KOPT-K1 (cell line): ENCODE measurements at regions not wholly inside any gene's neighbourhood (a gene's known extent, or its start where the extent isn't known, plus 50 kb on each side); places are given as distances from the start of the nearest gene placed in this dataset.

Source experiments
- H3K27ac ChIP-seq: fragments of 200-600 bp; sonication (generic); 2 replicates; pipeline ENCODE4 v1.5.1; 2016; ENCODE audit warnings: antibody characterized with exemption, mild to moderate bottlenecking, low read depth, low read length; ENCODE audit not compliant: poor library complexity, severe bottlenecking
- H3K36me3 ChIP-seq: fragments of 200-600 bp; sonication (generic); 2 replicates; pipeline ENCODE4 v1.5.1; 2017; ENCODE audit warnings: antibody characterized with exemption, mild to moderate bottlenecking, low read length, moderate library complexity; ENCODE audit not compliant: insufficient read depth
- H3K9me3 ChIP-seq: fragments of 200-600 bp; sonication (generic); 2 replicates; pipeline ENCODE4 v1.5.1; 2017; ENCODE audit warnings: antibody characterized with exemption, low read length, mild to moderate bottlenecking; ENCODE audit not compliant: insufficient read depth, poor library complexity, severe bottlenecking

DNA sequence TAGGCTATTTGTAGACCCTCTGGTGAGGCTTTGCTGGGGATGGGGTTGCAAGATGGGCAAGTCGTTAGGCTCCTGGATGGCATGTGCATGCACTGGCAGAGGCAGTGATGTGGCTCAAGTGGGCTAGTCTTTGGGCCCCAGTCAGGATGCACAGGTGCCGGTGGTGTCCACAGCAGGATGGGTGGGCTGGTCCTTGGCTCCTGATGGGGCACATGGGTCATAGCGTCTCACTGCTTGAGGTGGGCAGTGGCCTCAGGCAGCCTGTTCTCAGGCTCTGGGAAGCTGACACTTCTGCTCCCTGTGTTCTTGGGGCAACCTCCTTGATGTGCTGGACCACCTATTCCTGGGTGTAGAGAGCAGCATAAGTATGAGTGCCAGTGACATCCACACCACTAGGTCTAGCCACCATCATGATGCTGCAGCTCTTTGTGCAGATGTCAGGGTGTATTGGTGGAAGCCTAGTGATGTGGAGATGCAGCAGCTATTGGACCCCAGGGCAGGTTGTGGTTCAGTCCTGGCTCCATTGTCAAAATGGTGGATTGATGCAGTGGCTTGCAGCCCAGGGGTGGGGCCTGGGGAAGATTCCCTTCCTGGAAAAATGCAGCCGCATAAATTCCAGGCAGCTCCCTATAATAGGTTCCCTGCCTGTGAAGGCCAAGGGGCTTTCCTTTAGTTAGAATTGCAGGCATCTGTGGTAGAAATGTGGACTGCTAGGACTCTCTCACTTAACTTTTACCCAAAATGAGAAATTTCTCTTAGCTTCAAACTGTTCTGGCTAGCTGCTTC lies 742.5 kb upstream of the MDGA2 start:
- no peaks in the 10 kb centered on the region for H3K36me3 ChIP-seq
- H3K27ac ChIP-seq, result no peak overlapping the region
- peaks cover 13% of the 10 kb centered on the region for H3K9me3 ChIP-seq

DNA sequence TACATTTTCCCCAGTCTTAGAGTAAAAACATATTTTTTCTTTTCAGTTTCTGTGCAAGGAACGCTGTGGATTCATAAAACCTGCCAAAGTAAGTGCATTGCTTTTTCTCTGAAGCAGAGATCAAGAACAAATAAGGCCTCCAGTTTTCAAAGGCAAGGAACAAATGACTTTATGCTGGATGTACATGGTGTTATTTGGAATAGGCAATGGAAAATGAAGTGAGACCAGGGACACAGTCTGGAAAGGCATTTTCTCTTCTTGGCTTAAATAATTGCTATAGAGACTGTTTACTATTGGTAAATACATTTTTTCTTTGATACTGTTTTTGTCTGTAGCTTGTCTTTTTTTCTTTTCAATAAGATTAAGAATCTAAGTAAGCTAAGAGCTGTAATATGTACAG lies 725.9 kb upstream of the MDGA2 start:
- Histone ChIP-seq H3K36me3 (no peaks in the 10 kb centered on the region), H3K9me3 (no peaks in the 10 kb centered on the region), H3K27ac (no peak overlapping the region)

DNA sequence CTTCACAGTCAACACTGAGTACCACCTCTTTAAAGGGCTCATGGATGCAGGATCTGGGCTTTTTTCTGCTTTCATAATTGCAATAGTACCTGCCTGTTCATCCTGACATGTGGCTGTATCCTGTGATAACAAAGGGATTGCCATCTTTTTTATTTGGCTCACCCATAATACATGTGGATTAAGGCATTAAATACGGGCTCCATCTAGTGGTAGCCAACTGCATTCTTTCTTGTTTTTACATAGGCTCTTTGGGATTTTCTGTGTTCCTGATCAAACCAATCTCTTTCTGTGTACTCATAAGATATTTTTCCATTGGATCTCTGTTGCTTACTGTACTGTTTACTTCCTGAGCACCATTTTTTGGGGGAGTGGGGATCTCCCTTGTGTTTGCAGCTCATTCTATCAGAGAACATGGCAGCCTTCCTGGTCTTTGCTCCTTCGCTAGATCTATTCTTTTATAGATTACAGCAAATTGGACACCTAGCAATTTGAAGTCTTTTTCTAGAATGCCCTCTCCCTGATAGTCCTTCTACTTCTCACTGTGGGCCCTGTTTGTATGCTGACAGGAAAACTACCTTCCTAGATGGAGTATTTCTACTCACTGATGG lies 723.4 kb upstream of the MDGA2 start:
- Histone ChIP-seq H3K27ac (no peak overlapping the region), H3K36me3 (no peaks in the 10 kb centered on the region), H3K9me3 (no peaks in the 10 kb centered on the region)

DNA sequence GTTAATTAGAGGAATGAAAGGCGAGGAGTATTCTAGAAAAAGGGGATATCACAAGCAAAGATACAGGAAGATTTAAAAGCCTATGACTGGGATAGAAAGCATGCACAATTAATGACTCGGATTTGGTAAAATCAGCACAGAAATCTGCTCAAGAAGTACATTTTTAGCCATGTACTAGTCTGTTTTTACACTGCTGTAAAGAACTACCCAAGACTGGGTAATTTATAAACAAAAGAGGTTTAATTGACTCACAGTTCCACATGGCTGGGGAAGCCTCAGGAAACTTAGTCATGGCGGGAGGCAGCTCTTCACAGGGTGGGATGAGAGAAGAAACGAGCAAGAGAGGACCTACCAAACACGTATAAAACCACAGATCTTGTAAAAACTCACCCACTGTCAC lies 716.3 kb upstream of the MDGA2 start:
- H3K36me3 ChIP-seq, result no peaks in the 10 kb centered on the region
- H3K27ac ChIP-seq, result no peak overlapping the region
- no peaks in the 10 kb centered on the region for H3K9me3 ChIP-seq

DNA sequence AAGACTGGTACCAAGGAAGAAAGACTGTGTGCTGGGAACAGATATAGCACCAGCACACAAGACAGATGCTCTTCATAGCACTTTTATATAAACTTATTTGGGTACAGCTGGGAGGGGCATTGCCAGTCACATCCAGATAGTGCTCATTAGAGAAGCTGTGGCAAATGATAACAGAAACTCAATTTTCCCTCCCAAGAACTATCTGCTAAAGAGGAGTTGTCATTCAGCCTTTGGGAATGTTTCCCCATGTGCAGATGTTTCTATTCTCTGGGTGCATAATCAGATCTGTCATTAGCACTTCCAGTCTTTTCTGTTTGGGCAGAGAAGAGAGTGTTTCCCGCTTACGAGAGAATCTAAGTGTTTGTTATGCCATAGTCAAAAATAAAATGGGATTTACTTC lies 714.9 kb upstream of the MDGA2 start:
- Histone ChIP-seq H3K9me3 (no peaks in the 10 kb centered on the region), H3K27ac (no peak overlapping the region), H3K36me3 (no peaks in the 10 kb centered on the region)

DNA sequence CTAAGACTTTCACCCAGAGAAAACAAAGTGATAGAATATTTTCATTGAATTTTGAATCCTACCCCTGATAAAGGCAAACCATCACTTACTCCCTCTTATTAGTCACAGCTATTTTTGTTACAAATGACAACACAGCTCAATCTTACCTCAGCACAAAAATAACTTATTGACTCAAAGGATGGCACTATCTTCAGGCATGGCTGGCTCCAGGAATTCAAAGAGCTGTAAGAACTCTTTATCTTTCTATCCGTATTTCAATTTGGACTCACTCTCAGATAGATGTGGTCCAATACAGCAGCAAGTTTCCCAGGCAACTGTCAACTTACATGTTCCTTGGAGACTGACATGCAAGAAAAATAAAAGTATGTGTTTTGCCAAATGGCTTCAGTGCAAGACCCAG lies 709.4 kb upstream of the MDGA2 start:
- H3K27ac ChIP-seq, result no peak overlapping the region
- H3K9me3 ChIP-seq, result no peaks in the 10 kb centered on the region
- H3K36me3 ChIP-seq, result no peaks in the 10 kb centered on the region

DNA sequence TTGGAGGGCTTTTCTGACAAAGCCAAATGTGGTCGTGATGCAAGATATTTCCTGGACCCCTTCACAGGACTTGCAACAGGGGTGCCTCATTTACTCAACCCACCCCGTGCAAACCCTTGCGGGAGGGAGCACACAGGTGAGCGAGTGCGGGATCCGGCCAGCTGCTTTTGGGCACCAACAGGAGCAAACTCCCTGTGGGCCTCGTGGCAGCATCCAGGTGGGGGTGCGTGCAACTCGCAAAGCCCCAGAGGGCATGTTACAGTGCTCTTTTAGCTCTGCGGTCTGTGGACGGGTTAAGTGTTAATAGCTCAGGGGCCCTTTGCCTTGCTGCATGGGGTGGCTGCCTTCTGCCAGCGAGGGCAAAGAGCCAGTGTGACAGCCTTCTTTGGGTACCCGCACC lies 707.6 kb upstream of the MDGA2 start:
- no peak overlapping the region for H3K27ac ChIP-seq
- no peaks in the 10 kb centered on the region for H3K9me3 ChIP-seq
- H3K36me3 ChIP-seq, result no peaks in the 10 kb centered on the region

DNA sequence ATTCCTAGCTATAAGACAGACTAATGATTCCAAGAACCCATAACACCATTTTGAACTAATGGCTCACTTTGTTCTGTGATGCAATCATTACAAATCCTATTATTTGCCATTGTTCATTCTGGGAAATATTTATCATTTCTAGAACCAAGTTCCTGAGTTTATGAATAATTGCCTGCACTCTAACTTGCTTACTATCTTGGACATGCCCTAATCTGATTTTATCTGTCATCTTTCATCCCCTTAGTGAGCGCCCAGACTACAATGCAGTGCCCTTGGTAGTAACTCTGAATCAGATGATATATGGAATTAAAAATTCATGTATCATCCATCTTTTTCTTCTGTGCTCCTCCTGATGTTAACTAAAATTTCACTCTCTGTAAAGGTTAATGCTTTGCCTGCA lies 703.1 kb upstream of the MDGA2 start:
- Histone ChIP-seq H3K27ac (no peak overlapping the region), H3K36me3 (no peaks in the 10 kb centered on the region), H3K9me3 (no peaks in the 10 kb centered on the region)

DNA sequence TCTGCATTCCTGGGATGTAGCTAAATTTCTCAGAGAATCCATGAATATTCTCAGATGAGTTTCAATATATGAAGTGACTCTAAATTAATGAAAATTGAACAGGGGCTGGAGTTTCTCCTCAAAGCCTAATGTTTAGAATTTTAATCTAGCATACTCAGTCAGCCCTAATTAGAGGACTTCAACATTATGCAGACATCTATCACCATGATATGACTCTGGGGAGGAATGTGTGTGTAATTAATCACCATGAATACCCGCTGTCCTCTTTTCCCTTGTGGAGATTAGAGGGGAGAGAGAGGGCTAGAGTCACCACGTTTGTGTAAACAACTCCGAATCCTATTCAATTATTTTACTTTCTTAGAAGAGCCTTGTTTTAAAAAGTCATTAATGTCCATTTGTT lies 698.6 kb upstream of the MDGA2 start:
- Histone ChIP-seq H3K9me3 (no peaks in the 10 kb centered on the region), H3K27ac (no peak overlapping the region), H3K36me3 (no peaks in the 10 kb centered on the region)

DNA sequence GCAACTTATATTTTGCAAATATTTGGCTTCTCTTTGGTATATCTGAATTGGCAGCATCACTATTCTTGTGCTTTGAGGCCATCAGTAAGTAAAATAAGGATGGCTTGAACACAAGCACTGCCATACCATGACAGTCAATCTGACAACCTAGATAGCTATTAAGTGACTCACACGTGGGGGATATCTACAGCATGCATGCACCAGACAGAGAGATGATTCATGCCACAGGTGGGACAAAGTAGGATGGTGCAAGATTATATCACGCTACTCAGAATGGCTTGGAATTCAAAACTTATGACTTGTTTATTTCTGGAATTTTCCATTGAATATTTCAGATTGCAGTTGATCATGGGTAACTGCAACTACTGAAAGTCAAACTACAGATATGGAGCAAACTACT lies 675.6 kb upstream of the MDGA2 start:
- Histone ChIP-seq H3K27ac (no peak overlapping the region), H3K9me3 (no peaks in the 10 kb centered on the region)

DNA sequence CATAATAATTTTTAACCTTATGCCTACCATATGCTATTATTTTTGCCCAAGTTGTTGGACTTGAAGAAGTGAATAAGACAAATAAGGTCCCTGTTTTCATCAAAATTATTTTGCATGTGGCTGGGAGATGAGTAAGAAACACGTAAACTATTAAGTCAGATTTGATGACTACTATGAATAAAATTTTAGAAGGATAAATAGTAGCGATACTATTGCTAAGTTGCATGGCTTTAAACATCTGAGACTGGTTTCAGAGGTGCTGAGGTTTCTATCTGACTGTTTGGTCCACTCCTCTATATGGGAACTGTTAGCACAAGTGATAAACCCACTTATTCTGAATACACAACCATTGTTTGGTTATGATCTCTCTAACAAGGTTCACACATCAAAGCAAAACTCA lies 674.3 kb upstream of the MDGA2 start:
- H3K27ac ChIP-seq, result no peak overlapping the region

More for the DNA sequence above, 675.6 kb upstream of the MDGA2 start:
- H3K36me3 ChIP-seq, result no peaks in the 10 kb centered on the region

DNA sequence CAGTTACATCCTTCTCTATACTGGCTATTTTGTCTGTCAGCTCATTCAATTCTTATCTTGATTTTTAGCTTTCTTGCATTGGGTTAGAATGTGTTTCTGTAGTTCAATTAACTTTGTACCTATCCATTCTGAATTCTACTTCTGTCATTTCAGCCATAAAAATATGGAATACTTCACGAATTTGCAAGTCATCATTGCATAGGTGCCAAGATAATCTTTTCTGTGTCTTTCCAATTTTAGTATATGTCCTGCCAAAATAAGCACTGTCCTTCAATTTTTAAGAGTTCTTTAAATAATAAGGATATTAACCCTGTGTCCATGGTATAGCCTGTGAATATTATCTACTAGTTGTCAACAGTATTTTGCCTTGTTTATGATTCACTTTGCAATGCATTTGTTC lies 665.7 kb upstream of the MDGA2 start:
- Histone ChIP-seq H3K27ac (no peak overlapping the region), H3K36me3 (no peaks in the 10 kb centered on the region), H3K9me3 (no peaks in the 10 kb centered on the region)

More for the DNA sequence above, 674.3 kb upstream of the MDGA2 start:
- Histone ChIP-seq H3K9me3 (no peaks in the 10 kb centered on the region), H3K36me3 (no peaks in the 10 kb centered on the region)

DNA sequence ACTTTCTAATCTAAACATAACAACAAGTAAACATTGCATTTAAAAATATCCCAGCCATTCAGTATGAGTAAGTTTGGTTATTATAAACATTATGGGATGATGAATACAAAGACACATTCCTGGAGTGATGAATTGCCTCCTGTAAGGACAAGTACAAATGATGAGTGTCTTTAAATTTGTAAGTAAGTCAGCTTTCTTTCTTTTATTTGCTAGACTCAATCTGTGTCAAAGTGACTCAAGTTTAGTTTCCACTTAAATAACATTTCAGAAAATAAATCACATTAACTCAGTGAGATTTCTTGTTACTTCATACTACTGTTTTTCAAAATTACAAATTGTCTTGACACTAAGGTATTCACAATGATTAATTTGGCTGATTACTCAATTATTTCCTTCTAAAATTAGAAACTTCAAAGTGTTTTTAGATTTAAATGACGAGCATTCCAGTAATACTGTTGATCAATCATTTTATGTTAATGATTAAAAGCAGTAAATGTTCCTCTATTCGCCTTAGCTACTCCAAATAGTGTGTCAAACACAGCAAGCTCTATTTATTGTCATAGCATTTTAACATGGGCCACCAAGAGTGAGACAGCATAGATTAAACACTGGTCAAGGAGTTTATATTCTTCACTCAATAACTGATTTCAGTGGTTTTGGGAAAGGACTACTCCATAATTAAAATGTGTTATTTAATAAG lies 658.0 kb upstream of the MDGA2 start:
- no peaks in the 10 kb centered on the region for H3K9me3 ChIP-seq
- H3K27ac ChIP-seq, result no peak overlapping the region
- no peaks in the 10 kb centered on the region for H3K36me3 ChIP-seq

DNA sequence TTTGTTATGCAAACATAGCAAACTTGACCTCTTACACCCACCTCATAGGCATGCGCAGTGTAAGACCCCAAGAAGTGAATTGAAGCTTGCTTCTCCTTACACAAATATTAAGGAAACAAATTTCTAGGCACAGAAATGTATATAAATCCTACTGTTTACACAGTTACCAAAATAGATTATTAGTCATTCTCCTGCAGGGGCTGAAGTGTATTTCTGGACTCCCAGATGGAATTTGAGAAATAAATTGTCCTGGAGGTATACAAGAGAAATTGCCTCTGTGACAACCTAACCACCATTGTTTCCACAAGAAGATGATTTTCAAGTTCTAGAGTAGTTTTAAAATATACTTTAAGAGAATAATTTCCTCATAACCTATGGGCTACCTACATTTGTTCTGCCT lies 656.0 kb upstream of the MDGA2 start:
- Histone ChIP-seq H3K9me3 (no peaks in the 10 kb centered on the region), H3K36me3 (no peaks in the 10 kb centered on the region), H3K27ac (no peak overlapping the region)

DNA sequence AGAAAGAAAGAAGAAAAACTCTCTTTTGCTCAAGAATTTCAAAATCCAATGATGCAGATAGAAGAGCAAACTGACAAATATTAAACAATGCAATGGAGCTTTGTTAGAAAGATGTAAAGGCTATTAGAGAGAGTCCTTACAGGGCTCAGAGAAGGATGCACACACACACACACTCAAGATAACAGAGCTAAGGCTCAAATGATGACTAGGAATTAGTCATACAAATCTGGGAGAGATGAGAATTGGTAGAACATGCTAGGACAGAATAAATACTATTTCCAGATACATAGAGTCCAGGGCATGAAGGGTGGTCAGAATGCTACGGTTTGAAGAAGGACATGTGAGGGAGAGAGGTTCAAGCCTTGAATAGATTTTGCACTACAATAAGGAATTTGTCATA lies 650.1 kb upstream of the MDGA2 start:
- no peak overlapping the region for H3K27ac ChIP-seq
- no peaks in the 10 kb centered on the region for H3K9me3 ChIP-seq
- H3K36me3 ChIP-seq, result no peaks in the 10 kb centered on the region

DNA sequence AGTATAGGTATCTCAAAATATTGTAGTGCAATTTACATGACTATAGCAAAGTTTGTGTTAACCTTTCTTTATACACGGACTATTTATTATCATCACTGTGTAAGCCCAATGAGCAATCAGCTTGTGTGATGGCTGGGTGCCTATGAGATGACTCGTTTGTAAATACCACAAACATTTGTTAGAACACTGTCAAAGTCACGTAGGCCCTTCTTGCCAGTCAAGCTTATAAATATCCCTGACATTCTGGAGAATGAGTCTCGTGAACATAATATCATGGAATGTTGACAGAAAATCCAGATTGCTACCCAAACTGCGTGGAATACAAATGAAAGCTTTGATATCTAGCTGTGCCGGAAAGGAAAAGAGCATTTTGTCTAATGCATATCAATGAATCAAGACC lies 648.3 kb upstream of the MDGA2 start:
- H3K36me3 ChIP-seq, result no peaks in the 10 kb centered on the region
- no peaks in the 10 kb centered on the region for H3K9me3 ChIP-seq
- no peak overlapping the region for H3K27ac ChIP-seq
